Astrocyte of the cerebellum (primary cell): ENCODE measurements at regions not wholly inside any gene's neighbourhood (a gene's known extent, or its start where the extent isn't known, plus 50 kb on each side); places are given as distances from the start of the nearest gene placed in this dataset.
"Not testable (repeated sequence)": the region's sequence is repeated elsewhere in the genome, so short reads cannot be mapped to it uniquely, and the experiment has no call there.

Source experiments
- DNase-seq: peaks from one replicate; pipeline ENCODE4 v3.0.0-alpha.2; 2011; ENCODE audit warnings: low read depth
- H3K4me3 ChIP-seq: 2 replicates; pipeline ENCODE4 v1.5.1; 2011; ENCODE audit warnings: mild to moderate bottlenecking, low read depth, low read length, moderate library complexity
- in situ Hi-C: cut with HindIII; loops from 2 replicates; pipeline ENCODE4 v1.10.0; 2017; ENCODE audit warnings: low sequenced_read_pairs
- TF ChIP-seq, protein P1 (sequence below): IDR thresholded peaks from 2 replicates; pipeline ENCODE4 v1.5.1; 2012; ENCODE audit warnings: low read length, low read depth, moderate library complexity, mild to moderate bottlenecking; ENCODE audit errors: missing control alignments

DNA sequence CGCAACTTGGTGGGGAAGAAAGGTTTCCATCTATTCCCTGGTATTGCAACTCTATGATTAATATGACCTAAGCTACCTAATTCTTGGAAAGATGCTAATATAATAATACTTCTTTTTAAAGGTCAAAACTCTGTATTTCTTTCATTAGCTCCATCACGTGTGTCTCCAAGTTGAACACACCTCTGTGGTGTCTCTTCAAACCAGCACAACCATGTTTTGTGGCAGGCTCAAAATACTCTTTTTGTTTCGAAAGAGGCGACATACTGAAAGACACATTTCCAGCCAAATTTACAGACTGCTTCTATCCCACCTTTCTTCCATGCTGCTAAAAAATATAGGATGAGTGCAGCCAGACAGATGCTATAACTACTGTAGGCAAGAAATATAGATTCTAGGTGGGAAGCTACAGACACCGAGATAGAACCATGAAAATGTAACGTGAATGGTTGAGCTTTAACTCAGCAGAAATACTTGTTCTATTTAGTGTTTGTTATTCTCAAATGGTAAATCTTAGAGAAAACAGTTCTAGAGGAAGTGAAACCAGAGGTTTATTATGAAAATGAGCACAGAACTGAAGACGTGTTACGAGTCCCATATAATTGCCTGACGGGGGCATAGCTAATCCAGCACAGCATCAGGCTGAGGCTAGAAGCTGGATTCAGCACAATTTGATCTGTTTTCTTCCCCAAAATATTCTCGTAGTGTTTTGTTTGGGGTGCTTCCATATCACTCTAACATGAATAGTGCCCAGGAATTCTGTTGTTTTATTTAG, 991.5 kb upstream of the FANCL start:
- no peak overlapping the region for H3K4me3 ChIP-seq
- DNase-seq = no peak

DNA sequence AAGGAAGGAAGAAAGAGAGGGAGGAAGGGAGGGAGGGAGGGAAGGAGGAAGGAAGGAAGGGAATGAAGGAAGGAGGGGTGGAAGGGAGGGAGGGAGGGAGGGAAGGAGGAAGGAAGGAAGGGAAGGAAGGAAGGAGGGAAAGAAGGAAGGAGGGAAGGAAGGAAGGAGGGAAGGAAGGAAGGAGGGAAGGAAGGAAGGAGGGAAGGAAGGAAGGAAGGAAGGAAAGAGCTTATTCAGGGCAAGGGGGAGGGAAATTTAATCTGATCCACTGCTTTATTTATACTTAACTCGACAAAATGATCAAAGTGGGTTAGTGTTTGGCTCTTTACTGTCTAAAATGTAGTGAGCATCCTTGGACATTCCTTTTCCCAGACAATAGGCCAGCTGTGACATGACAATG, 985.2 kb upstream of the FANCL start:
- in situ Hi-C loops, H3K4me3 ChIP-seq, DNase-seq: not testable (repeated sequence)

More for the DNA sequence above, 991.5 kb upstream of the FANCL start:
- in situ Hi-C loops = no loop called here
- TF ChIP-seq, protein P1, sequence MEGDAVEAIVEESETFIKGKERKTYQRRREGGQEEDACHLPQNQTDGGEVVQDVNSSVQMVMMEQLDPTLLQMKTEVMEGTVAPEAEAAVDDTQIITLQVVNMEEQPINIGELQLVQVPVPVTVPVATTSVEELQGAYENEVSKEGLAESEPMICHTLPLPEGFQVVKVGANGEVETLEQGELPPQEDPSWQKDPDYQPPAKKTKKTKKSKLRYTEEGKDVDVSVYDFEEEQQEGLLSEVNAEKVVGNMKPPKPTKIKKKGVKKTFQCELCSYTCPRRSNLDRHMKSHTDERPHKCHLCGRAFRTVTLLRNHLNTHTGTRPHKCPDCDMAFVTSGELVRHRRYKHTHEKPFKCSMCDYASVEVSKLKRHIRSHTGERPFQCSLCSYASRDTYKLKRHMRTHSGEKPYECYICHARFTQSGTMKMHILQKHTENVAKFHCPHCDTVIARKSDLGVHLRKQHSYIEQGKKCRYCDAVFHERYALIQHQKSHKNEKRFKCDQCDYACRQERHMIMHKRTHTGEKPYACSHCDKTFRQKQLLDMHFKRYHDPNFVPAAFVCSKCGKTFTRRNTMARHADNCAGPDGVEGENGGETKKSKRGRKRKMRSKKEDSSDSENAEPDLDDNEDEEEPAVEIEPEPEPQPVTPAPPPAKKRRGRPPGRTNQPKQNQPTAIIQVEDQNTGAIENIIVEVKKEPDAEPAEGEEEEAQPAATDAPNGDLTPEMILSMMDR = no peak

DNA sequence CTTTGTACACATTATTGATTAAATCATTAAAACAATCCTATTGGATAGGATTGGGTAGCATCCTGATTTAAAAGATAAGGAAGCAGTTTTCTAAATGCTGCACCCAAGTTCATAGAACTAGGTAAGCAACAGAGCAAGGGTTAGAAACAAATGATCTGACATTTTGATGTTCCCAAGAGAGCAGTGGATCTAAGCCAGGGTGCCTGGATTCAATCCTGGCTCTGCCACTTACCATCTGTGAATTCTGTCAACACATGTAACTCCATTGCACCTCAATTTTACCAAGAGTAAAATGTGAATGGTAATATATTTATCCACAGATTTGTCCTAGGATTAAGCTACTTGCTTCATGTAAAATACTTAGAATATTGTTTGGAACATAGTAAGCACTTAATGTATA, 982.6 kb upstream of the FANCL start:
- no peak overlapping the region for H3K4me3 ChIP-seq
- TF ChIP-seq, protein P1 = no peak
- DNase-seq = no peak
- in situ Hi-C loops = no loop called here

DNA sequence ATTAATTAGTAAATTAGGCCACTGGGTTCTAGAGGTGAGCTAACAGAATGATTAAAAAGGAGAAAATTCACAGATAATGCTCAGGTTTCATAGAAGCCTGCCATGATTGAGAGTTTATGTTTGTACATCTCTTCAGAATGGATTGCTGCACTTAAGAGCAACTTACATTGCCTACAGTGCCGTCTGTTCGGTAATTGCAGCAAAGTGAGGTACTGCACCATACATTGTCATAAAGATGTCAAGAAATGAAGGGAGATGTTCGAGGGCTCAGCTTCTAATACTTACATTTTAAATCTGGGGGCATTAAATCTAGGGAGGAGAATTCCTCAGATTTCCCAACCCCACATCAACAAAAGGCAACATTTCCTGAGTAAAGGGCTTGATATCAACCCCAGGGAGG, 976.2 kb upstream of the FANCL start:
- in situ Hi-C loops = no loop called here
- TF ChIP-seq, protein P1 = no peak
- H3K4me3 ChIP-seq = no peak overlapping the region
- DNase-seq = no peak

DNA sequence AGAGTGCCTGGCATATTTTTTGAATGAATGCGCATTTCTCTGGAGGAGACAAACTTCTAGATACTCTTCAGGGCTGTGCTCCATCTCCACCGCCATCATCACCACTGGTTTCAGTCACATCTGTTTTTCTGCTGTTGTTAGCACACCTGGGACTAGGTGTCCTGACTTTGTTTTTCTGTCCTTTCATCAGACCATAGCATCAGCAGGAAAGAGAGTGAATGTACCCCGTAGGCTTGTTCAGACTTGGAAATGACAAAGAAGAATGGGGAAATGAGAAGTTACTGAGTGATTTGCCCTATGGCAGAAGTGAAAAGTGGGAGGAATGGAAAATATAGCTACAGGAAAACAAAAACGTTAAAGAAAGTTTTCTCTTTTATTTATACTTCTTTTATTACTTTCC, 965.2 kb upstream of the FANCL start:
- no peak overlapping the region for H3K4me3 ChIP-seq
- in situ Hi-C loops = no loop called here
- no peak for DNase-seq
- TF ChIP-seq, protein P1 = no peak

DNA sequence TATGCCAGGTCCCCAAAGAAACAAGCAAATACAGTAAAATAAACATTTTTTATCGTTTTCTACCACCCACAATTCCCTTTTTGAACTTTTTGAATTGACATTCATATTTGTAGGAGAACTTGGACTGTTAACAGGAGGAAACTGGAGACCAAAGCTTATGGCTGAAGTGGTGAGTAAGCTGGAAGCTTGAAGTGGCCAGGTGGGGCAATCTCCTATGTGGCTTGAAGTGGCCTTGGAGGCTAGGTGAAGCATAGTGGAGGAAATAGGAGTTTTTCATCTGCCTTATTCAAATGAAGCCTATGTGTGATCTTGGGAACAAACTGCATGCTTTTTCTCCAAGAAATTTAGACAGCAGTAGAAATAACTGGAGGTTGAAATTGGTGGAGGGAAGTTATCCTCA, 962.9 kb upstream of the FANCL start:
- H3K4me3 ChIP-seq = no peak overlapping the region
- no peak for DNase-seq
- in situ Hi-C loops = no loop called here
- TF ChIP-seq, protein P1 = no peak

DNA sequence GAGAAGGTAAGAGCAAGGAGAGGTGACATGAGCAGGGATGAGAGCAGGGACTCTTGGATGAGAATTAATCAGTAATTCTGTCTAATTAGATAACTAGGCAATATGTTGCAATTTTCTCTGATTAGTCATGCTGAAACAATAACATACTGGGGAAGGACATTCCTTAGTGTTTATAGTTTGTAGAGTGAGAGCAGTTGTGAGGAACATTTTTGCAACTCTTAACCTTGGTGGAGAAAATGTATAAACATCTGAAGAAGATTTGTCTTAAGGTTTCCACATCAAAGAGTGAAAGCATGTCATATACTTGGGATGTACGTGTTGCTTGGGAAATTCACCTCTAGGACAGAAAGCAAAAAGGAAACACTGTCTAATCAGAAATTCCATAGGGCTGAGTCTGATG, 955.4 kb upstream of the FANCL start:
- in situ Hi-C loops = no loop called here
- no peak for DNase-seq
- TF ChIP-seq, protein P1 = no peak
- H3K4me3 ChIP-seq = no peak overlapping the region
